ENCODE measurements at regions not wholly inside any gene's neighbourhood (a gene's known extent, or its start where the extent isn't known, plus 50 kb on each side); places are given as distances from the start of the nearest gene placed in this dataset.
A peak's percentile ranks its signal among the peaks of the same experiment; 100 is the strongest.
"Not testable (repeated sequence)": the region's sequence is repeated elsewhere in the genome, so short reads cannot be mapped to it uniquely, and the experiment has no call there.

DNA sequence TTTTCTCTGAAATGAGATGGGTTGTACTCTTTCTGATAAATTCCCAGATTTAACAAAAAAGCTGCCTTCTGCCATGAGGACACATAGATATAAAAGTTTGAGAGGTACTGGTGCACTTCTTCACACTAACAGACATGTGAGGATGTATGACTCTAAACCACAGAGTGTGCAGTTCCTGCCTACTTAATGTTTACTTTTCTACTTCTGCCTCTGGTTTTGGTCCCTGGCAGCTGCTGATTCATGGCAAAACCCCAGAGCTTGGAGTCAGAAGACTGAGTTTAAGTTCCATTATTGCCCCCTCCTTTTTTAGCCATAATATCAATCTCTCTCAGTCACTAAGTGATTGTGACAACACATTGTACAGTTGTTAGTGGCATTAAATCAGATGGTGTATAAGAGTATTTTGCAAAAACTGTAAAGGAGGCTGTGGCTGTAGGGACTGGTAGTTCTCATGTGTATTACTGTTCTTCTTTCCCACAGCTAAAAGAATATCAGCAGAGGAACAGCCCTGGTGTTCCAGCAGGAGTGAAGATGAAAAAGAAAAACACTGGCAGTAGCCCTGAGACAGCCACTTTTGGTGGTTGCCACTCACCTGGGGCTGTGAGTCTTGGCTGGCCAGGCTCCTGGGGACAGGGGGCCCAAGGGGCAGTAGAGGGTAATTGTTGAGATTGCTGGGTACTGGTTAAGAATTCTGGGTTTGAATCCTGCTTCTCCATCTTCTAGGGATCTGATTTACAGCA lies 64.4 kb upstream of the CSPG4 start:
- peak; percentile 51 for FAIRE-seq
- in situ Hi-C loops (cut with MboI); POLR2A ChIA-PET; H3K4me2 ChIP-seq (ENCODE audit: insufficient read depth, low read length); CTCF ChIA-PET (ENCODE audit: low intra/inter-chr PET ratio); H3K9ac ChIP-seq (ENCODE audit: insufficient read depth in 1 of 2, low read depth in 2 of 2, low read length in 2 of 2); H3K36me3 ChIP-seq (ENCODE audit: control insufficient read depth, insufficient read depth, low read length); ATAC-seq; BruUV-seq (replicated peaks); H3K4me3 ChIP-seq; H4K20me1 ChIP-seq (replicated peaks; ENCODE audit: control insufficient read depth, insufficient read depth, low read length); H3K27ac ChIP-seq (ENCODE audit: extremely low read depth, low read depth, low read length); H2AFZ ChIP-seq (ENCODE audit: low read depth, low read length); H3K79me2 ChIP-seq (ENCODE audit: control insufficient read depth, insufficient read depth, low read length); intact Hi-C loops (cut with micrococcal nuclease); H3K9me1 ChIP-seq (ENCODE audit: control insufficient read depth, insufficient read depth, low read length); DNase-seq (ENCODE audit: extremely low read depth in 1 of 4, low spot score in 3 of 4); H3K9me3 ChIP-seq (replicated peaks; ENCODE audit: control insufficient read depth, insufficient read depth, low read depth, low read length): not testable (repeated sequence)
- Histone ChIP-seq H3K27me3 (ENCODE audit: control insufficient read depth in 2 of 2, insufficient read depth in 2 of 2, low read length in 2 of 2) (peaks cover 6 to 24% of the 10 kb centered on the region in 2 experiments; a peak in 4 of 5 replicates), H3K4me1 (replicated peaks in 1 of 2; ENCODE audit: control insufficient read depth in 2 of 2, insufficient read depth in 2 of 2, low read length in 2 of 2) (peaks cover 7 to 15% of the 10 kb centered on the region in 2 experiments)
- peak; percentile 67 for TF ChIP-seq MEIS2 (IDR thresholded peaks at IDR 0.05; ENCODE audit: partially characterized antibody)
- peak in 1 of 2 experiments; percentile 33; a peak in 1 of 4 replicates for TF ChIP-seq FOXA3 (CRISPR knock-in tag; conservative IDR thresholded peaks at IDR 0.05 in 1 of 2, IDR thresholded peaks at IDR 0.05 in 1 of 2)
- peak; percentile 10; the same call in 1 of the 2 replicates for TF ChIP-seq NFE2 (IDR thresholded peaks at IDR 0.05; ENCODE audit: low read depth)

DNA sequence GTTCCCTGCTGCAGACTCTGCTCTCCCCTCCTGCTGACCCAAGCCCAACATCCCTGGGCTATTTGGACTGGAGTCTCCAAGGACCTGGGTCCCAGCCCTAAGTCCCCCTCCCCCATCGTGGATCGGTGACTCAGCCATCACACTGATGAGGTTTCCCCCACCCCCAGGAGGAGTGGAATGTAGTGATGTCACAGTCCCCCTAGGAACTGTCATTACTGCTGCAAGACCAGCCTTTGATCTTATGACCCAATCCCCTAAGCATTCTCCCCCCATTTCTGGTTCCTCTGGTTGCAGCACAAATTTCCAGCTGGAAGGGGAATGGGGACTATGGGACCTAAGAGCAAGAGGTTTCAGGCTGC lies 63.4 kb upstream of the CSPG4 start:
- H3K27me3 ChIP-seq (ENCODE audit: control insufficient read depth in 2 of 2, insufficient read depth in 2 of 2, low read length in 2 of 2) = peaks cover 6 to 19% of the 10 kb centered on the region in 2 experiments; a peak in 3 of 5 replicates
- intact Hi-C loops (cut with micrococcal nuclease) = no loop called here
- H3K4me2 ChIP-seq (ENCODE audit: insufficient read depth, low read length) = peak overlapping the region; percentile 24; the same call in 1 of the 2 replicates
- CTCF ChIA-PET (ENCODE audit: low intra/inter-chr PET ratio) = no interaction called here
- no peaks in the 10 kb centered on the region for H3K36me3 ChIP-seq (ENCODE audit: control insufficient read depth, insufficient read depth, low read length)
- ATAC-seq (no peak), FAIRE-seq (peak; percentile 11), DNase-seq (ENCODE audit: extremely low read depth in 1 of 4, low spot score in 3 of 4) (peak; percentile 21 to 52 (median 36))
- H3K27ac ChIP-seq (ENCODE audit: extremely low read depth, low read depth, low read length) = no peak overlapping the region
- H3K4me3 ChIP-seq = no peak overlapping the region
- no TSS peak for BruUV-seq (replicated peaks)
- H3K9me1 ChIP-seq (ENCODE audit: control insufficient read depth, insufficient read depth, low read length) = no peaks in the 10 kb centered on the region
- H3K9me3 ChIP-seq (replicated peaks; ENCODE audit: control insufficient read depth, insufficient read depth, low read depth, low read length) = no peaks in the 10 kb centered on the region
- H2AFZ ChIP-seq (ENCODE audit: low read depth, low read length) = 0 out of 2 replicates have a peak overlapping the region, but pooled peaks have one; percentile 50
- H3K4me1 ChIP-seq (replicated peaks in 1 of 2; ENCODE audit: control insufficient read depth in 2 of 2, insufficient read depth in 2 of 2, low read length in 2 of 2) = peaks cover 7 to 15% of the 10 kb centered on the region in 2 experiments
- POLR2A ChIA-PET = no interaction called here
- 0% methylated on average over 2 of the region's 2 CpGs for WGBS (ENCODE audit: insufficient coverage, low coverage, missing lambda C conversion rate)
- in situ Hi-C loops (cut with MboI) = no loop called here
- H4K20me1 ChIP-seq (replicated peaks; ENCODE audit: control insufficient read depth, insufficient read depth, low read length) = no peaks in the 10 kb centered on the region
- no peaks in the 10 kb centered on the region for H3K79me2 ChIP-seq (ENCODE audit: control insufficient read depth, insufficient read depth, low read length)
- 0 out of 4 replicates have a peak overlapping the region, but pooled peaks of 1 of the 2 experiments have one; percentile 45 for H3K9ac ChIP-seq (ENCODE audit: insufficient read depth in 1 of 2, low read depth in 2 of 2, low read length in 2 of 2)
- TF ChIP-seq JUND (IDR thresholded peaks at IDR 0.05; ENCODE audit: borderline replicate concordance, low read depth, low read length) = peak; percentile 71
- TF ChIP-seq JUND (tag; IDR thresholded peaks at IDR 0.05; ENCODE audit: borderline replicate concordance, low read depth, low read length) = peak; percentile 48; the same call in 1 of the 3 replicates
- 0 out of 2 replicates have a peak, but pooled peaks have one; percentile 67 for TF ChIP-seq JUN (IDR thresholded peaks at IDR 0.05; ENCODE audit: borderline replicate concordance, low read depth, low read length)
- TF ChIP-seq JUN (CRISPR knock-in tag; IDR thresholded peaks at IDR 0.05; ENCODE audit: borderline replicate concordance) = no peak
- no peak for TF ChIP-seq ZNF589 (CRISPR knock-in tag; IDR thresholded peaks at IDR 0.05; ENCODE audit: low read depth)
- TF ChIP-seq SMAD1 (IDR thresholded peaks at IDR 0.05; ENCODE audit: low read depth, low read length, partially characterized antibody) = no peak
- TF ChIP-seq, protein P1, sequence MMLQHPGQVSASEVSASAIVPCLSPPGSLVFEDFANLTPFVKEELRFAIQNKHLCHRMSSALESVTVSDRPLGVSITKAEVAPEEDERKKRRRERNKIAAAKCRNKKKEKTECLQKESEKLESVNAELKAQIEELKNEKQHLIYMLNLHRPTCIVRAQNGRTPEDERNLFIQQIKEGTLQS (IDR thresholded peaks at IDR 0.05) = peak; percentile 85
- TF ChIP-seq, protein P1 (CRISPR knock-in tag; conservative IDR thresholded peaks at IDR 0.05) = no peak
- no peak for TF ChIP-seq HMGN3 (IDR thresholded peaks at IDR 0.05; ENCODE audit: borderline replicate concordance, extremely low read depth, insufficient read length, low read depth, low read length)
- TF ChIP-seq CREM (IDR thresholded peaks at IDR 0.05; ENCODE audit: low read depth) = 0 out of 2 replicates have a peak, but pooled peaks have one; percentile 21
- TF ChIP-seq LEF1 (IDR thresholded peaks at IDR 0.05) = 0 out of 2 replicates have a peak, but pooled peaks have one; percentile 21
